Fibroblast of lung (primary cell): ENCODE measurements at regions not wholly inside any gene's neighbourhood (a gene's known extent, or its start where the extent isn't known, plus 50 kb on each side); places are given as distances from the start of the nearest gene placed in this dataset.

Experiments used
- DNase-seq, 2 donors: peaks; one replicate each; pipeline versions ENCODE4 v3.0.0 to v3.0.0-alpha.2; 2010; ENCODE audit warnings: low read depth in 2 of 2
- H2AFZ ChIP-seq: 2 replicates; pipeline ENCODE4 v1.5.1; 2012; ENCODE audit warnings: low read length, control low read depth, inconsistent platforms
- H3K27ac ChIP-seq: 2 replicates; pipeline ENCODE4 v1.5.1; 2011; ENCODE audit warnings: low read length, control low read depth; ENCODE audit not compliant: insufficient read depth
- H3K27me3 ChIP-seq: 2 replicates; pipeline ENCODE4 v1.5.1; 2011; ENCODE audit warnings: mild to moderate bottlenecking, low read length; ENCODE audit not compliant: control insufficient read depth, insufficient read depth
- H3K36me3 ChIP-seq: 2 replicates; pipeline ENCODE4 v1.5.1; 2011; ENCODE audit warnings: low read length; ENCODE audit not compliant: control insufficient read depth, insufficient read depth
- H3K4me1 ChIP-seq: 2 replicates; pipeline ENCODE4 v1.5.1; 2011; ENCODE audit warnings: low read length; ENCODE audit not compliant: control insufficient read depth, insufficient read depth; ENCODE audit errors: extremely low read depth
- H3K4me2 ChIP-seq: 2 replicates; pipeline ENCODE4 v1.5.1; 2011; ENCODE audit warnings: low read length, control low read depth; ENCODE audit not compliant: insufficient read depth; ENCODE audit errors: extremely low read depth
- H3K4me3 ChIP-seq, 4 experiments: fragments of 200-600 bp in 1 of 4; sonication (generic) in 1 of 4; replicated peaks in 1 of 4; 2 replicates each; pipeline ENCODE4 v1.5.1; 2011 to 2016; ENCODE audit warnings: low read length in 4 of 4, low read depth in 3 of 4, mild to moderate bottlenecking in 3 of 4, control low read depth in 2 of 4, inconsistent platforms in 1 of 4, mixed read lengths in 1 of 4; ENCODE audit not compliant: insufficient read depth in 1 of 4; ENCODE audit errors: control extremely low read depth in 1 of 4
- H3K79me2 ChIP-seq: 2 replicates; pipeline ENCODE4 v1.5.1; 2012; ENCODE audit warnings: mild to moderate bottlenecking, low read length, inconsistent platforms; ENCODE audit not compliant: control insufficient read depth, insufficient read depth
- H3K9ac ChIP-seq: 2 replicates; pipeline ENCODE4 v1.5.1; 2011; ENCODE audit warnings: mild to moderate bottlenecking, low read length, control low read depth; ENCODE audit not compliant: insufficient read depth
- H3K9me3 ChIP-seq: 2 replicates; pipeline ENCODE4 v1.5.1; 2012; ENCODE audit warnings: low read depth, low read length; ENCODE audit not compliant: control insufficient read depth, insufficient read depth
- H4K20me1 ChIP-seq: 2 replicates; pipeline ENCODE4 v1.5.1; 2011; ENCODE audit warnings: low read length; ENCODE audit not compliant: control insufficient read depth, insufficient read depth; ENCODE audit errors: extremely low read depth
- EZH2 ChIP-seq: IDR thresholded peaks from 2 replicates; pipeline ENCODE4 v1.5.1; 2012; ENCODE audit warnings: low read length, control low read depth, mild to moderate bottlenecking; ENCODE audit errors: missing control alignments
- TF ChIP-seq, protein P1 (sequence below), 2 donors: IDR thresholded peaks in 1 of 2; conservative IDR thresholded peaks in 1 of 2; 1 replicate in 1 of 2; 2 replicates in 1 of 2; pipeline ENCODE4 v1.5.1; 2011 to 2012; ENCODE audit warnings: low read length in 2 of 2, control low read depth in 1 of 2, inconsistent platforms in 1 of 2, low read depth in 1 of 2, mild to moderate bottlenecking in 1 of 2

DNA sequence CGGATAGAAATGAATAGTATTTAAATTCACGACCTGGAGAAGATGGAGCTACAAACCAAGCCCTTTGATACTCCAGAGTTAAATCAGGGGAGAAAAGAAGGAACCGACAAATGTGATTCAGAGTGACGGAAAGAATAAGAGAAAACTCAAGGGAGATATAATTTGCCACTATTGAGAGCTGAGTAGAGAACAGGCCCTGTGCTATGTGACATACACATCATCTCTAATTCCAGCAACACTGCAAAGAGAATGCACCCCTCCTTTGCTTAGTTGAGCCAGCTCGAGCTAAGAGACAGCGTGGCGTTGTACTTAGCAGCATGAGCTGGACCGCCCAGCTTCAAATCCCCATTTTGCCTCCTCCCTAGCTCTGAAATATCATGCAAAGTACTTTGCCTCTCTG lies 266.4 kb upstream of the TENM3 start:
- Histone ChIP-seq H4K20me1 (no peaks in the 10 kb centered on the region), H3K79me2 (no peaks in the 10 kb centered on the region), H2AFZ (no peak overlapping the region), H3K27me3 (no peaks in the 10 kb centered on the region), H3K36me3 (no peaks in the 10 kb centered on the region), H3K9me3 (no peaks in the 10 kb centered on the region), H3K4me2 (no peak overlapping the region), H3K4me1 (no peaks in the 10 kb centered on the region), H3K9ac (no peak overlapping the region), H3K4me3 (no peak overlapping the region), H3K27ac (no peak overlapping the region)
- DNase-seq = no peak
- TF ChIP-seq, protein P1, sequence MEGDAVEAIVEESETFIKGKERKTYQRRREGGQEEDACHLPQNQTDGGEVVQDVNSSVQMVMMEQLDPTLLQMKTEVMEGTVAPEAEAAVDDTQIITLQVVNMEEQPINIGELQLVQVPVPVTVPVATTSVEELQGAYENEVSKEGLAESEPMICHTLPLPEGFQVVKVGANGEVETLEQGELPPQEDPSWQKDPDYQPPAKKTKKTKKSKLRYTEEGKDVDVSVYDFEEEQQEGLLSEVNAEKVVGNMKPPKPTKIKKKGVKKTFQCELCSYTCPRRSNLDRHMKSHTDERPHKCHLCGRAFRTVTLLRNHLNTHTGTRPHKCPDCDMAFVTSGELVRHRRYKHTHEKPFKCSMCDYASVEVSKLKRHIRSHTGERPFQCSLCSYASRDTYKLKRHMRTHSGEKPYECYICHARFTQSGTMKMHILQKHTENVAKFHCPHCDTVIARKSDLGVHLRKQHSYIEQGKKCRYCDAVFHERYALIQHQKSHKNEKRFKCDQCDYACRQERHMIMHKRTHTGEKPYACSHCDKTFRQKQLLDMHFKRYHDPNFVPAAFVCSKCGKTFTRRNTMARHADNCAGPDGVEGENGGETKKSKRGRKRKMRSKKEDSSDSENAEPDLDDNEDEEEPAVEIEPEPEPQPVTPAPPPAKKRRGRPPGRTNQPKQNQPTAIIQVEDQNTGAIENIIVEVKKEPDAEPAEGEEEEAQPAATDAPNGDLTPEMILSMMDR (conservative IDR thresholded peaks at IDR 0.05 in 1 of 2, IDR thresholded peaks at IDR 0.05 in 1 of 2; ENCODE audit: low read depth in 1 of 2, low read length in 2 of 2) = no peak
- TF ChIP-seq EZH2 = no peak

DNA sequence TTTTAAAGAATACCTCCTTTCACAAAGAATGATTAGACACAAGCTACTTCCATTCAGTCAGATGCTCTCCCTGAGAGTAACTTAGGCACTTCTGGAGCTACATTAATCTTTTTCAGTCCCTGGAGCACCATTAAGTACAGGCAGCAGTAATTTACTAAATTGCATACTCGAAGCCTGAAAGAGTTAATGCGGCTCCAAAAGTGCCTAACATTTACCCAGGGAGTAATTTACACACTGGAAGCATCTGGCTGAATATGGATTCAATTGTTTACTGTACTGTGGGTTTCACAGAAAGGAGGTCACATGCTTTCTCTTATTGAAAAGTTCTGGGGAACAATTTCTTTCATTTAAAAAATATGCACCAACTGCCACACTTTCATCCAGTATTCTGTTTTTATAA lies 260.8 kb upstream of the TENM3 start:
- Histone ChIP-seq H3K79me2 (no peaks in the 10 kb centered on the region), H4K20me1 (no peaks in the 10 kb centered on the region), H2AFZ (no peak overlapping the region), H3K36me3 (no peaks in the 10 kb centered on the region), H3K9me3 (no peaks in the 10 kb centered on the region), H3K27ac (no peak overlapping the region), H3K27me3 (no peaks in the 10 kb centered on the region), H3K4me1 (no peaks in the 10 kb centered on the region), H3K9ac (no peak overlapping the region), H3K4me3 (no peak overlapping the region), H3K4me2 (no peak overlapping the region)
- no peak for TF ChIP-seq EZH2
- TF ChIP-seq, protein P1 (conservative IDR thresholded peaks at IDR 0.05 in 1 of 2, IDR thresholded peaks at IDR 0.05 in 1 of 2; ENCODE audit: low read depth in 1 of 2, low read length in 2 of 2) = no peak
- no peak for DNase-seq

DNA sequence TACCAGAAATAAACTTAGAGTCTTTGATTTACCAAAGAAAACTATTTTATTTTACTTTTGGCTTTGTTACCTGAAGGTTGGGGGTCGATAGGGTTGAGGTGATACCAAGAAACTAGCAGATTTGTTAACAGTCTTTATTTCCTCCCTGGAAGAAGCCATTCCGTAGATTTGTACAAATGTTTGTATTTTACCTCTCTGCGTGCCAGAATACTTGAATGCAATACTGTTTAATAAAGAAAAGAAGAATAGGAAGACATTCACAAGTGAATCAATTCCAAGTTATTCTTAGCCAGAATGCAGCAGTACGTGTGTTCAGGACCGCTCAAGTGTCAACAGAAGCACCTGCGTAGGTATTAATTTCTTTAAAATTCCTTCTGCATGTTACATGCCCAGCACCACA lies 260.3 kb upstream of the TENM3 start:
- Histone ChIP-seq H3K4me1 (no peaks in the 10 kb centered on the region), H3K9ac (no peak overlapping the region), H3K36me3 (no peaks in the 10 kb centered on the region), H3K27ac (no peak overlapping the region), H3K79me2 (no peaks in the 10 kb centered on the region), H2AFZ (no peak overlapping the region), H3K4me3 (no peak overlapping the region), H3K4me2 (no peak overlapping the region), H3K9me3 (no peaks in the 10 kb centered on the region), H4K20me1 (no peaks in the 10 kb centered on the region), H3K27me3 (no peaks in the 10 kb centered on the region)
- no peak for TF ChIP-seq EZH2
- TF ChIP-seq, protein P1 (conservative IDR thresholded peaks at IDR 0.05 in 1 of 2, IDR thresholded peaks at IDR 0.05 in 1 of 2; ENCODE audit: low read depth in 1 of 2, low read length in 2 of 2) = no peak
- DNase-seq = no peak
